Daoy (cell line): ENCODE measurements at regions not wholly inside any gene's neighbourhood (a gene's known extent, or its start where the extent isn't known, plus 50 kb on each side); places are given as distances from the start of the nearest gene placed in this dataset.

ENCODE experiments used
- DNase-seq: peaks from one replicate; pipeline ENCODE4 v3.0.0-alpha.2; 2015; ENCODE audit warnings: low read depth

DNA sequence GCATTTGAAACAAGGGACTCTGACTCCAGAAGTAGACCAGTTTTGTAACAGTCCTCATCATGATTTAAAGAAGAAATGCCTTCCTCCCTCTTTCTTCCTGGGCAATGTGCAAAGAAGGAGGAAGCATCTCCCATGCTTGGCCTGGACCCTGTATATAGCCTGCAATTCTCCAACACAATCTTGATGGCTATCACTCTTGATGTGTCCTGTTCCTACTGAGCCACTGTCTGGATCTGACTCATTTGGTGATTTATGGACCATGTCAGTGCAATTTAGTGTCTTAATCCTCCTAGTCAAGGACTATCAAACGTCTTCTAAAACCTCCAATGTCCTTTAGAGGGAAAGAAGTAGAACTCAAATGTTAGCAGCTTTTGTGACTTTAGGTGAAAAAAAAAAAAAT, 697.3 kb downstream of the TLR4 start:
- no peak for DNase-seq

DNA sequence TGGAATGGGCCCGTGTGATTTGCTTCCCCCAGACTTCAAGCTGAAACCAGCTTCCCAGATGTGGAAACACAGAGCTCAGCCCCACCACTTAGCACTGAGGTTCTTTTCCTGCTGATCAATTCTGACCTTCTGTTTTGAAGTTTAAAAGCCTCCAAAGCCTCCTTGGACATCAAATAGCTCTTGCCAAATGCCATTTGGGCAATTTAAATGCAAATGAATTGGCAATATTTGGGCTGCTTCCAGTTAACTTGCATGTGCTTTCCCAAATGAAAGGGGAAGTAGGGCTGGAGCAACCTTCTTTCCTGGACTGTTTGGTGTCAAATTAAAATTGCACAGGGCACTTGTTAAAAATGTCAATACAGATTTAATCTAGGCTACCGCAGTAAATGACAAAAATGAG, 710.5 kb downstream of the TLR4 start:
- DNase-seq = no peak

DNA sequence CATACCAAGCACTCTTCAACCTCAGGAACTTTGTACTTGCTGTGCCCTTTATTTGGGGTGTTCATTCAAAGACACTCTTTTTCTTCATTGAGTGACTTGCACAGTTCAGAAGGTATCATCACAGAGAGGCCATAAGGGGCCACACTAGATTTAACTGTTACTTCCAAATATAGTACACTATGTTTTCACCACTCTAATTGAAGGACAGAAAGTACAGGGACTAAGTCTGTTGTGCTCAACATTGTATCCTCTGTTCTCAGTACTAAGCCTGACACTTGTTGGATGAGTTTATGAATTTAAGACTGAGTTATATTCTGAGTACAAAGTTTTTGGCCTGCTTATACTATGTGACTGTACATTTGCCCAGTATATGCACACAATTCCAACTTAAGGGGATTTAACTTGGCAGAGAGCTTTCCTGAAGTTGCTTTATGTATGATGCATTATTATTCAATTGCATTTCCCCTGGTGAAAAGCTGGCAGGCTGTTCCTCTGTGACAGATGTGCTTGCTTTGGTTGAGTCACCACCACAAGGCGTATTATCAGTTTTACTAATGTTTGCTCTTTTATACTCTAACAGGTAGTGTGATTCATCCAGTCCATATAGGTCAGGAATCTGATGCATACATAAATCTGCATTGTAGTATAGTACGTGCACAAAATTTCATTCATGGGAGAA, 714.8 kb downstream of the TLR4 start:
- DNase-seq = no peak

DNA sequence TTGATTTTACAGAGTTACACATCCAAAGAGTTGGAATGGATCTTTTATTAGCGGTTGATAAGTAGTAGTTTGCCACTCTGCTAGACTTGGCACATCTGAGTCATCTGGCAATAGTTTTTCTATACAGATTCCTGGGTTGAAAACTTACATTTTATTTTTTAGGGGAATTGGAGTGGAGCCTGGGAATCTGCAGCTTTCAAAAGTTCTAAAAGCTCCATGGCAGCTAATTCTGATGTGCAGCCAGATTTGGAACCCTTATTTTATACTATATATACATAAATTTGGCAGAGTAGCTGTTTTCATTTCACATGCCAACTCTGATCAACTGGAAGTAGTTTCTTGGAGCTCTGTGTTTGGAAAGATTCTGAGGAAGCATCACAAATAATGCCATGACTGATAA, 715.5 kb downstream of the TLR4 start:
- no peak for DNase-seq

DNA sequence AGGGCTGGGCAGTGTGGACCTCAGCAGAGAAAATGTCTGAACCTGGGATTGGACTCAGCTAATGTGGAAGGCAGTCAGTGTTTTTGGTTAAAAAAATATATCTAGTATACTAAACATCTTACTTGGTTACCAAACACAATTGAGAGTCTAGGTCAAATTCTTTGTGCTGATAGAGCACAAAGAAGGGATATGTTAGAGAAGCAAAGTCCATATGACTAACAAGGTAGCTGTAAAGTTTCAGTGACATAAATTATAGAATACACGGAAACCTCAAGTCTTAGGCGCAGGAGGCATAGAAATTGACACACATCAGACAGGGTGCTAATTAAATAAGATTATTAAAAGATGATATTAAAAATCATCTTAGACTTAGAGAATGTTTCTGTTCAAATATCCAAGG, 718.3 kb downstream of the TLR4 start:
- no peak for DNase-seq

DNA sequence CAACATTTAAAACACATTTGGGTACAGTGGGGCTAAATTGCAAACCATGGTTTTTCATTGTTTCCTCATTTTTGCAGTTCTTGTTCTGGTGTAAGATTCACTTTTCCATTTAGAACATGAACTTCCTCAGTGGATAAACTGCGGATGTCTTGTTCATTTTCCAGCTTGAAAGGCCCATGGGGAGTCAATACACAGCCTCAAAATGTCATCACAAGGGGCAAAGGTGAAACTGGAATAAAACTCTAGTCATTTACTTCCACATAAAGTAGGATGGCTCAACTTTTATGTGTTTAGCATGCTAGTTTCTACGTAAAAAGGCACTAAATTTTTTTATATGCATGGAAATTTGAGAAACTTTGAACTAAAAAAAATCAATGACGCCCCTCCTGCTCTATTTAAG, 718.8 kb downstream of the TLR4 start:
- DNase-seq = no peak

DNA sequence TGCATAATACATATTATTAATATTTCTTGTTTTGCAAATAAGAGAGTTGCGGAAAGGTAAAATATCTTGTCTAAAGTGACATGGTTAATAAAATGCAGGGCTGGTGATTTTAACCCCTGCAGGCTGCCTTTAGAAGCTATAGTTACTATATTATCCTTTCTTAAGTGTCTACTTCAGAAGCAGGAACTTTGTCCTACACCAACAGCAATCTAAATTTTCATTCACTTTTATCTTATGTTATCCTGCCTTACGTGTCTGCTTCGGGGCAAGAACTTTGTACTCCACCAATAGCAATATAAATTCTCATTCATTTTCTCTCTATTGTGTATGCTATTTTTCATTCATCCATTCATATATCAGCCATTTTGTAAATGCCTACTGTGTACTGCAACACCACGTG, 719.5 kb downstream of the TLR4 start:
- DNase-seq = no peak

DNA sequence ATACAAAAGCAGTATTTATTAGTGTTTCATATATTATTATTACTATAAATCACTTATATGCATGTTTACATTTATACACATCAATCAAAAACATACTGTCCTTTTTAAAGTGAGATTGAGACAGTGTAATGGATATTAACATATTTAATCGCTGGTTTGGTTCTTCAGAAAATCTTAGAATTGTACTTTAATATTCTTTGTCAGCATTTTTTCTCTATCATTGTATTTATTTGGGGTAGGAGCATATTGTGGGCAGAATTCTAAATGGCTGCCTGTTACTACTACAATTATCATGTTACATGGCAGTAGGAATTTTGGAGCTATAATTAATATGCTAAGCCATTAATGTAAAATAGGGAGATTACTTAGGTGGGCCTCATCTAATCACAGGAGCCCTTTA, 722.6 kb downstream of the TLR4 start:
- DNase-seq = no peak

DNA sequence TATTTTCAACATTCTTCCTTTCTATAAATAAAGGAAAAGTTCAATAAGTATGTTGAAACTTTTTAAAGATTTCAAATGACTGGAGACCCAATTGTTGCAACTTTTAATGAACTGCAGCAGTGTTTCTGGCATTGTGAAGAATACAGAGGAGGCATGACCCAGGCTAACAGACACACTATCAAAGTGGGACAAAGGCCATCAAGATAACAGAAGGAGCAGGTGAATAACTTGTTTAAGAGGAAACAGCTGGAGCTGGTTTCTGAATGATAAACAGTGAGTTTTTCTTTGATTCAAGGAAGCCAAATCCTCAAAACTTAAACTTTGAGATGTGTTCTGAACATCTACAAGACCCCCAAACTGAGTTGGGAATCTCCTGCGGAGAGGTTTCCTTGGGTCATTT, 734.6 kb downstream of the TLR4 start:
- DNase-seq = no peak

DNA sequence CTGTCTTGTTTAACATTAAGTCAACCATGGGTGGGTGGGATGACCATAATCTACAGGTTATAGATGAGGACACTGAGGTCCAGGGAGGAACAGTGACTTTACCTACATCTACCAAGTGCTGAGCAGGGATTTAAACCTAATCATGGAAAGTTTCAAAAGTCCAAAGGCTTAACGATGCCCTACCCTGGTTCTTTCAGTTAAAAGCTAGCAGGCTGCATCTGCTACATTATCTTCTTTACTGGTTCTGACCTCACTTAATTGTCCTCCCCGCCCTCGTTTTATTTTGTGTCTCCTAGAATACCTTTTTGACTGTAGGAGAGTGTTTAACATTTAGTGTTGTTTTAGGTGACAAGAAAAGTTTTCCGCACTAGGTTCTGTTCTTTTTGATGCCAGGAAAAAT, 735.2 kb downstream of the TLR4 start:
- DNase-seq = no peak

DNA sequence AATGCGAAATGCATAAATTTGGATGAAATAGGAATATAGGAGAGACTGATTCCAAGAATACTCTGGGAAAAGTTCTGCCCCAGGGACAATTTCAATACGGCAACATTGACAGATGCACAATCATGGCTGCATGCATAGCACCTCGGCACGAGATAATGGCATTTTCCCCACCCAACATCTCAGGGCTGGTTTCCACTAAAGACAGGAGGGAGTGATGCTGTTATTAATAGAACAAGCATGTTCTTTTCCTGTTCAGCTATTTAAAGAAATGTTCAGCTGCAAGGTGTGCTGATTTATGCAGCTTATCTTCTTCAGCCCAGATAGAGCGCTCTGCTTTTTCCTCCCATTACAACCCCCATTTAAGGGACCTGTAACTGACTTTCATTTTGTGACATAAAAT, 740.2 kb downstream of the TLR4 start:
- DNase-seq = no peak

DNA sequence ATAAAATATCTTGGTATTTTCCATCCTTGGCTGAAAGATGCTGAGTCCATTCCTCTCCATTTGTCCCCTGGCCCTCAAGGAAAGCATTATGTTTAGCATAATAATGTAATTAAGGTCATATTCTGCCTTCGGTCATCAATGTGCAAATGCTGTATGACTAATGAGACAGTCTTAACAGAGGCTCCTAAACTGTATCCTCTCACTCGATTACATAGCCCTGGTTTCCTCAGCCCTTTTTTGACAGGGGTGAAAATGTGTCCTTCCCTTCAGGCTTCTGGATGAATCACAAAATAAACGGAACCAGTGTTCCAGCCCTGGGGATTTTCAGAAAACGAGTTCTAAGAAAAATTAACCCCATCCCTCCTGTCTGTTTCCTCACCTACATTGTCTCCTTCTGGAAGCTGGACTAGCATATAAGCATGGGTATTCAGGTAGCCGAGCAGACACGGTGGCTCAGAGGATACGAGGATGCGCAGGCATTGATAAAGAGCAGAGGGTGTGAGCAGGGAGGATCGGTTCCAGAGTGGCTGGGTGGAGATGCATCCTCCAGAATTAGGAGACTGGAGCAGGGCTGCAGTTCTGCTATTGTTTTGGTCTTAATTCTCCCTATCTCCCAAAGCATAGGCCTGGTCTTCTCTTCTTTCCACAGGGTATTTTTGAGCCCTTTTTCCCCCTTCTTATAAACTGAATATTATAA, 742.9 kb downstream of the TLR4 start:
- DNase-seq = no peak

DNA sequence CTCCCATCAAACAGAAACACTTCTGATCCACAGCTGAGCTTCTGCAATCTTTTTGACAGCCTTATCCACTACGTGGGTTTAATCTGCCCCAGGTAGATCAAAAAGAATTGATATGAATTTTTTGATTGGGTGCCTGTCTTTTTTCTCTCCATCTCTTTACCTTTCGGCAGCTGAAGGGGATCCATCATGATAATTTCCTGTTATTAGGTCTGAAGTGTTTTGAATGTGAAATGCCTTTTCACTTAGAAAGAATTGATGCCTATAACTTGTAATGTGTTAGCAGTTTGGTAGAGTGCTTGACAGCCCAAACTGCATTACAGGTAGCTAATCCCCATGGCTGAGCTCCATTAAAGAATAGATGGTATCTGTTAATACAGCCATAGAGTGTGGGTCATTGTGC, 745.4 kb downstream of the TLR4 start:
- no peak for DNase-seq

DNA sequence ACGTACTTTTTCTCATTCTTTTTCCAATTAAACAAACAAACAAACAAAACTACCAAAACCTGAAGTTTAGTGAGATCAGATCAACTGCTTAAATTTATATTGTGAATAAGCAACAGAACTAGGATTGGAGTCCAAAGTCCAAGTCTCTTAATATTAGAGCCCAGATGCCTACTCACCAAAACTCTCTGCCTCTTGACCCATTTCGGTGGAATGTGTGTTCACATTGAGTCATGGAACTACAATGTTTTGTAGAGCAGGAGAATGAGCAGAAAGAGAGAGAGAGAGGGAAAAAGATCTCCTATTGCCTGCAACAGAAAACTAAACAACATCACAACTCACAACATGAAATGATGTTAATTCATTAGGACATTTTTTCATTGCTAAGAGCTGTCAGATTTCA, 751.1 kb downstream of the TLR4 start:
- DNase-seq = no peak

DNA sequence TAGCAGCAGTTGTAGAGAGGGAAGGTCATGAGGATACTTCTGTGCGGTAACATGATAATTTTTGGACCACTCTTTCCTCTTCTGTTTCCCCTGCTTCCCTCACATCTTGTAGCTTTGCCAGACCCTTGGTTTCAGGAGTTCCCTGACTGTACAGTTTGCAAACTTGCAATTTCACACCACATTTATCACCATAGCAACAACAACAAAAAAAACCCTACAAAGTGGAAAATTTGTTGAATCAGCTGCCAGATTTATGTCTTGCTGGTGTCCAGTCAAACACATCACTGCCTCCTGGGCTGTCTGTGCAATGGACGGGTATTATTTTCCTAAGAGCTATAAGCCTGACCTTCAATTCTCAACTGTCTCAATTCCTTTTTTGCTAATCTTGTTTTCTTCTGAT, 751.6 kb downstream of the TLR4 start:
- DNase-seq = no peak

DNA sequence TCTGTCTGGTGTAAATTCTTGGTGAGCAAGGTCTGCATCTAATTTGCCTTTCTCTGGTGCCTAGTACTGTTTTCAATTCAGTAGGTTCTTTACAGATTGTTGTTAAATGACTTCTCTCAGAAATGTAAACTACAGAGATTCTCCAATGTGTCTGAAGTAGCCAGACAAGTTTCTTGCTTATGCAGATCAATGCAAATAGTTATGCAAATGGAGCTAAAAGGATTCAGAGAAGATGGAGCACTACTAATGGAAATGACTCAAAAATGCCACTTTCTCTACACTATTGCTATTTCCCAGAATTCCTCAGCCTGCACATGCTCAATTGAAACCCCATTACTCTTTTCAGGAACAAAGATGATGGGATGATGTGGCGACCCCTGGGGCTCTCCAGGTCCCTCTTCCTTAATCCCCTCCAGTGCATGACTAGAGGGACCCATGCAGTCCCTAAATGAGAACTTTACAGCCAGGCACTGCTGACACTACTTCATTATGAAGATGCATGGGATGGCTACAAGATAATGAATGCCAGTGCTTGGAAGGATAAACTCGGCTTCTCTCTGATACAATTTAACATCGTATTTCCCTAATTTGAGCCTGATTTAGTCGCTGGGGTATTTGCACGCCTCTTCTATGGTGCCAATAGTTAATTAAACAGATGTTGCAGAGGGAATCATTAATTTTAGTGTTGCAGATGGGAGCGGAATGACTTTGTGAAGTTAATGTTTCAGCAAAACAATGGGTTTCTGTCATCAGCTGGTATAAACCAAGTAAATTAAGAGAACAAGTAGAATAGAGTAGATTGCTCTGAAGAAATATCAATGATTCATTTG, 753.2 kb downstream of the TLR4 start:
- no peak for DNase-seq

DNA sequence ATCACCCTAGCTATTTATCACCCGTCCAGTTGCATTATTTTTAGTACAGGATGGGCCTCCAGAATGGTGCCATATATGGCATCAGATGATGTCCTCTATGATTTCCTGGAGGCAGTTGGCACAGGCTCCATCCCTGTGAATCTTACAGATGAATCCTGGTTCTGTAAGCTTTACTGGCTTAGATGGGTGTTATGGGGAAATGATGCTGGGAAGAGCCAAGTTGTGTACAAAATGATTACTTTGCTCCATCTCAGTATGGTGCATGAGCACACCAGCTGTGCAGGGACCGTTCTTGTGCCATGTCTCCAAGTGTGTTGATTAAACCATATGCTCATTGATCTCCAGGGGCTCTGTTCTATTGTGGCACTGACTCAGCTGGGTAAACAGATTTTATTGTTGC, 755.7 kb downstream of the TLR4 start:
- no peak for DNase-seq

DNA sequence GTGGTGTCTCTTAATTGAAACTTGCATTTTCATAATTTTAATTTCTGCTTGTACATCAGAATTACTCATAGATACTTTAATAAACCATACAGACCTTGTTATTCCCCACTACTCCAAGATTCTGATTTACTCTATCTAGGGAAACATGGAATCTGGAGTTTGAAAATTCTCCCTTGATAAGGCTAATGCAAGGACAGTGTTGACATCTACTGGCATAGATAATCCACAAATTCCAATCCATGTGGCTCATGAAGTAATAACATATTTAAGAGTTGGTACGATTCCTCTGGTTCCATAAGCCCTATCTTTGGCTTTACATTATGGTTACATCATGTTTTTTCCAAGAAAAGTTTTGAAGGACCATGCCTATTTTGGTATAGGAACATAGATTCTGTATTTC, 759.2 kb downstream of the TLR4 start:
- no peak for DNase-seq

DNA sequence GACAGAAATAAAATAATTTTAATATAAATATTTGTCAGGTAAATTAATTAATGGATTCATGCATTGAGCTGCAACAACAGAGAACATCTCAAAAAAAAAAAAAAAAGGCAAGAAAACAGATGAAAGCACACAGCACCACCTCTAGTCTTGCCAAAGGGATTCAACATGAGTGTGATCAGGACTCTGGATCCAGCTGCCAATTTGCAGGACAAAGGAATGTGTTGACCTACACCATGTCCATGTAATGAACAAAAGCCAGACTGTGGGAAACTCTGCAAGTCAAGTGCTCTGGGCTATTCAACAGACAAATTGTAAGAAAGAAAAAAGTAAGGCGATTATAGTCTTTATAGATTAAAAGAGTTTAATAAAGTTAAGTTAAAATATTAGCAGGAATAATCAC, 769.3 kb downstream of the TLR4 start:
- DNase-seq = no peak

DNA sequence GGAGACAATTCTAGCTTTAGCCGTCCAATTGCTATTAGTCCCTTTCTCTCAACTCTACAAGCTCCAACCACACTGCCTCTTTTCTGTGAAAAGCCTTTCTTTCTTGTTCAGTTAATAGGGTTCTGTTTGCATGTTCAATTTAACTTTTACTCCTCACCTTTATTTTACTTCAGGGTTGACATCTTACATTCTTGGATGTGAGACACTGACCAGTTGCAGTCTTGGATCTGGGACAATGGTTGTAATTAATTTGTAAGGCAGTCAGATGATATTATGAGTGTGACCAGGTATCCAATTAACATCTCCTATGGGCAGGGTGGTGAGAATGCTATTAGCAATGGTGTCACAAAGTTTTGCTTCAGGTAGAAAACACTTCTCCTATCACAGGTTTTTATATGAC, 774.5 kb downstream of the TLR4 start:
- DNase-seq = no peak

DNA sequence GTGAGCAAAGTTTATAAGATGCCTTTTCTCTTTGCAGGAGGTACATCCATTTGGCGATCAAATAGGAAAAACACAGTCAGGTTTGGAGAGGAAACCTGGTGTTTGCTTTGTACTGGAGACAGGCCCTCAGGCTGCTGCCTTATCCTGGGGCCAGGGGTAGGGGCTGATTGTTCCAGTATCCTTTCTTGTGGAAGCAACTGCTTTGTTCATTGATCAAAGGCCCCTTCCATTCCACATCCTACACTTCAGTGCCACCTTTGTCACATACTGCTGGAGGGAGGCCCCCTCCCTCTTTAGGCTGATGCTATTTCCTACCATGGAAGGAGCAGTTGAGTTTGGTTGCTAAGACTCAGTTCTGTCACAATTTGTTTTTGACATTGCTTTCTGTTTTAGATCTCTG, 778.1 kb downstream of the TLR4 start:
- no peak for DNase-seq

DNA sequence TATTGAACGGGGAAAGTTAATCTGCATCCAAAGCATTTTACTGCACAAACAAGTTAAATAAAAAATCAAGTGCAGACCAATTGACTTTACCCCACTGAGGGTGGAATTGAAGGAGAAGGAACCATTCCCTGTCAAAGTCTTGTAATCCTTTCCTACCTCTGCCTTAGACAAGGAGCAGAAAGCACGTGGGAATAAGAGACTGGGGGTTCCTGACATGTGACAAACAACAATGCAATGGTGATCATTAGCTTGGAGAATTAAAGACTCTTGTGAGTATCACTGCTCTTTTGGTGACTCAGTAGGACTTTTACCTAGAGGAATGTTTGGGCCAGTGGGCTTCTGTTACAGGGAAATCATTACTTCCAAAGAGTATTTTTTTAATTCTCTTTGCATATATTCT, 779.5 kb downstream of the TLR4 start:
- no peak for DNase-seq

DNA sequence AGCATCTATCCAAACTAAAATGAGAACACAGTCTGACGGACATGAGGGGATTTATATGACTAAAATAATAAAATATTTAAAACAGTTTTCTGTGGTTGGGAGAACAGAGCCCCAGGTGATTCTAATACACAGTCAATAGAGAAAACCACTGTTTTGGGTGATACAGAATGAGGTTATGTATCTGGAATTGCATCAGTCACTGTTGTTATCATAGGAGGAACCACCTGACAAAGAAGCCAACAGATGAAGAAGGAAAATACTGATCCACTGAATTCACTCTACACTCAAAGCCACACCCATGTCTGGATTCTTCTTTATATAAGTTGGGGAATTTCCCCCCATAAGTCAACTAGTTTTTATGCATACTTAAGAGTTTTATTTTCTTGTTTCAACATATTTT, 799.0 kb downstream of the TLR4 start:
- DNase-seq = no peak
